VCaP (cell line): ENCODE measurements at regions not wholly inside any gene's neighbourhood (a gene's known extent, or its start where the extent isn't known, plus 50 kb on each side); places are given as distances from the start of the nearest gene placed in this dataset.
A peak's percentile ranks its signal among the peaks of the same experiment; 100 is the strongest.

Source experiments
- H3K27ac ChIP-seq: fragments of 450-650 bp; 2 replicates; pipeline ENCODE4 v1.5.1; 2017
- TF ChIP-seq, protein P1 (sequence below): fragments of 450-650 bp; conservative IDR thresholded peaks from 2 replicates; pipeline ENCODE4 v1.5.1; 2017; ENCODE audit warnings: mild to moderate bottlenecking, moderate library complexity

DNA sequence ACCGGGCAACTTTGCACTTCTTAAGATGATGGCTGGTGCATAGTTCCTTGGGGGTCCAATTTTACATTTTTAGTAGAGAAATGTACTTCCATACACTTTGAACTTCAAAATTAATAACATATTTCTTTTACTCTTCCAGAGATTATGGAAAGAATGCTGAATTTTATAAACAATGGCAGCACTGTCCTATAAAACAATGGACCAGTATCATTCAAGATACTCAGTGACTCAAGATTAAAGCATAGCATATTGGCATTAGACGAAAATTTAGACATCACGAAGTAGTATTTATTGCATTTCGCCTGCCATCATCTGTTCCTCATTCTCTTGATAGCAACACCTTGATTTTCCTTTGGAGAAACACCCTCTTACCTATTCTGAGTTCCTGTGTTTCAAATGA, 118.3 kb upstream of the ATF7IP start:
- TF ChIP-seq, protein P1, sequence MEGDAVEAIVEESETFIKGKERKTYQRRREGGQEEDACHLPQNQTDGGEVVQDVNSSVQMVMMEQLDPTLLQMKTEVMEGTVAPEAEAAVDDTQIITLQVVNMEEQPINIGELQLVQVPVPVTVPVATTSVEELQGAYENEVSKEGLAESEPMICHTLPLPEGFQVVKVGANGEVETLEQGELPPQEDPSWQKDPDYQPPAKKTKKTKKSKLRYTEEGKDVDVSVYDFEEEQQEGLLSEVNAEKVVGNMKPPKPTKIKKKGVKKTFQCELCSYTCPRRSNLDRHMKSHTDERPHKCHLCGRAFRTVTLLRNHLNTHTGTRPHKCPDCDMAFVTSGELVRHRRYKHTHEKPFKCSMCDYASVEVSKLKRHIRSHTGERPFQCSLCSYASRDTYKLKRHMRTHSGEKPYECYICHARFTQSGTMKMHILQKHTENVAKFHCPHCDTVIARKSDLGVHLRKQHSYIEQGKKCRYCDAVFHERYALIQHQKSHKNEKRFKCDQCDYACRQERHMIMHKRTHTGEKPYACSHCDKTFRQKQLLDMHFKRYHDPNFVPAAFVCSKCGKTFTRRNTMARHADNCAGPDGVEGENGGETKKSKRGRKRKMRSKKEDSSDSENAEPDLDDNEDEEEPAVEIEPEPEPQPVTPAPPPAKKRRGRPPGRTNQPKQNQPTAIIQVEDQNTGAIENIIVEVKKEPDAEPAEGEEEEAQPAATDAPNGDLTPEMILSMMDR = no peak

DNA sequence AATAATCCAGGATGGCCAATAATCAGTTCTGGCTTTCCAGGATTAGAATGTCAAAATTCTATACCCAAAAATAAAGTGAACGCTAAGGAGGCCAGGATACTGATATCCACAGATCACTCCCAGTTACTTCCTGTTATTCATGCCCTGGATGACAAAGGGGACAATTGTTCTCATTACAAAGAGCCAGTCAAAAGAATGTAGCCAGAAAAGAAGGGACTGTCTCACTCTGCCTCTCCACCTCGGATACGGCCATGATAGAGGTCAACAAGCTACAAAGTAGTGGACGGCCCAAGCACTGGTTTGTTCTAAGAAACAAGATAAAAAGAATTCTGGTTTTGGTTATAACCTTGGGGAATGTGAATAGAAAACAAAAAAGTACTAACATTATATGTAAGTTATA, 116.1 kb upstream of the ATF7IP start:
- H3K27ac ChIP-seq = no peak overlapping the region
- TF ChIP-seq, protein P1 = no peak

More for the DNA sequence above, 118.3 kb upstream of the ATF7IP start:
- H3K27ac ChIP-seq = no peak overlapping the region

DNA sequence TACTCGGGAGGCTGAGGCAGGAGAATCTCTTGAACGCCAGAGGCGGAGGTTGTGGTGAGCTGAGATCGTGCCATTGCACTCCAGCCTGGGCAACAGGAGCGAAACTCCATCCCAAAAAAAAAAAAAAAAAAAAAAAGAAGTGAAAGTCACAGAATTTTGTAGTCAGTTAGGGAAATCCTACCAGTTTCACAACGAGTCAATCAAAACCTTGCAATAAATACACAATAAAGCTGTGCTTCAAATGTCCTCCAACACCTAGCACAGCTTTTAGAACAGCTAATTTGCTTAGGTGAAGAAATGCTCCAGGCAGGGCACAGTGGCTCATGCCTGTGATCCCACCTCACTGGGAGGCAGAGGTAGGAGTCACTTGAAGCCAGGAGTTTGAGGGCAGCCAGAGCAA, 112.8 kb upstream of the ATF7IP start:
- TF ChIP-seq, protein P1 = no peak

DNA sequence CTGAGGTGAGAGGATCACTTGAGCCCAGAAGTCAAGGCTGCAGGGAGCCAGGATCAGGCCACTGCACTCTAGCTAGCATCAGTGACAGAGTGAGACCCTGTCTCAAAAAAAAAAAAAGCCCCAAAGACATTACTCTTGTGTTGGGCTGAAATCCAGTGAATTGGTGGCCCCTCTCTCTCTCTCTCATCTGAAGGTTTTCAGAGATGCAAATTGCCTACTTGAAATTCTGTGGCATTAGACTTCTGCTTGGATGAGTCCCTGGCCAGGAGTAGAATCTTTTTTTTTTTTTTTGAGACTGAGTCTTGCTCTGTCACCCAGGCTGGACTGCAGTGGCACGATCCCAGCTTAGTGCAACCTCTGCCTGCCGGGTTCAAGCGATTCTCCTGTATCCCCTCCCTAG, 112.0 kb upstream of the ATF7IP start:
- TF ChIP-seq, protein P1 = no peak
- H3K27ac ChIP-seq = no peak overlapping the region

More for the DNA sequence above, 112.8 kb upstream of the ATF7IP start:
- H3K27ac ChIP-seq = no peak overlapping the region

DNA sequence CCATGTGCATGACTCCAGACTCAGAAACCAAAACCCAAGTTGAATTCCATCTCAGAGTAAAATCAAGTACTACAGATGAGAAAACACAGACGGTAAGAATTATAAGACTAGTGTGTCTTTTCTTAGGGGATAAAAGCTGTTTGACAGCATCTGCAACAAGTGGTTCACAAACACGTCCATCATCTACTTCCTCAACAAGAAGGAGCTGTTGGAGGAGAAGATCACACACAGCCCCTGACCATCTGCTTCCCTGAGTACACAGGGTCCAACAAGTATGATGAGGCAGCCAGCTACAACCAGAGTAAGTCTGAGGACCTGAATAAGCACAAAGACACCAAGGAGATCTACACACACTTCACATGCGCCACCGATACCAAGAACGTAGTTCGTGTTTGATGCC, 110.7 kb upstream of the ATF7IP start:
- TF ChIP-seq, protein P1 = no peak
- peak overlapping the region; percentile 70 for H3K27ac ChIP-seq

DNA sequence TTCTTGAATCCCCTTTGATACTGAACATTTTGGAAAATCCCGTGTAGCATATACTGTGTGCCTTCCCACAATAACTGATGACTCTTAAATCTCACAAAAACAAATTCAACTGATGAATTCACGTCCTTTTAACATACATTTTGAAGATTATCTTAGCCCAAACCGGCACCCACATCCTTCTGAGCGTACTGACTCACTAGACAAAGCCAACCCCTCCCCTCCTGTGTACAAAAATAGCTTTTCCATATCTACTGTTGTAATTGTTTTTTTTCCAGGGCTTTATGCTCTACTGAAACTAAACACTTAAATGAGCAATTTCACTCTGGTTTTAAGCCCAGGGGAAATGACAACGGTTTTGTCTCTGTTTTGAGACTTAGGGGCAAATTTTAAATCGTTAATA, 109.4 kb upstream of the ATF7IP start:
- H3K27ac ChIP-seq = peak overlapping the region; percentile 70
- TF ChIP-seq, protein P1 = no peak

DNA sequence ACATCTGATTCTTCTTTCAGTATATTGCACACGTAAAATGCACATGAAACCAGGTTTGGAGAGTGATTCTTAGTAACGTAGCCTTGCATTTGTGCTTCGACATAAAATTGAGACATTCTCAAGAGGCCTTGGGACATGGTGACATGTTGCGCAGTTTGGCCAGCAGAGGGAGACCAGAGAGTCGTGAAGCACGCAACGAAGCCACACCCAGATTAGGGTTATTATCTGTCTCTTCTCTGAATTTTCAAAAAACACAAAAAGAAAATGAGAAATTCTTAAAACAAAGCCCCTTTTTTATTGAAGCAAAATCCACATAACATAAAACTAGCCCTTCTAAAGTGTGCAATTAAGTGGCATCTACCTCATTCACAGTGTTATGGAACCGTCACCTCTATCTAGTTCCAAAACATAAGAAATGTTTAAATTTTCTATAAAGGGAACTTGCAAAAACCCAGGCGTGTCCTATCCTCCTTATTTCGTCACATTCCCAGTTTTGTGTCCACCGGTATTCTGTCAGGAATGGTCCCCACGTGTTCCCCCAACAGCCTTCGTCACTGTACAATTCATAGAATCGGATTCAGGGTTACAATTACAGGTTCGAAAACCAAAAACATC, 108.8 kb upstream of the ATF7IP start:
- H3K27ac ChIP-seq = peak overlapping the region; percentile 70
- TF ChIP-seq, protein P1 = peak; percentile 92
